Keratinocyte (primary cell): ENCODE measurements at regions not wholly inside any gene's neighbourhood (a gene's known extent, or its start where the extent isn't known, plus 50 kb on each side); places are given as distances from the start of the nearest gene placed in this dataset.

ENCODE experiments used
- DNase-seq: peaks from one replicate; pipeline ENCODE4 v3.0.0-alpha.2; 2011; ENCODE audit warnings: low read depth, missing footprints, low spot score
- FAIRE-seq: peaks from 2 replicates; lab custom pipeline; 2011; peaks lifted over from hg19 to GRCh38; lab: Jason Lieb, UNC
- H2AFZ ChIP-seq: 2 replicates; pipeline ENCODE4 v1.6.0; 2012; ENCODE audit warnings: low read length, control low read depth, inconsistent platforms; ENCODE audit not compliant: control insufficient read depth
- H3K27ac ChIP-seq: 2 replicates; pipeline ENCODE4 v1.5.1; 2011; ENCODE audit warnings: low read length; ENCODE audit not compliant: control insufficient read depth, insufficient read depth
- H3K27me3 ChIP-seq: 3 replicates; pipeline ENCODE4 v1.6.0; 2011; ENCODE audit warnings: low read length; ENCODE audit not compliant: control insufficient read depth, insufficient read depth; ENCODE audit errors: extremely low read depth
- H3K36me3 ChIP-seq, 2 experiments: 2 replicates in 1 of 2; 3 replicates in 1 of 2; pipeline ENCODE4 v1.5.1; 2011; ENCODE audit warnings: low read length in 2 of 2, mild to moderate bottlenecking in 1 of 2; ENCODE audit not compliant: control insufficient read depth in 2 of 2, insufficient read depth in 2 of 2; ENCODE audit errors: extremely low read depth in 1 of 2
- H3K4me1 ChIP-seq: 3 replicates; pipeline ENCODE4 v1.5.1; 2011; ENCODE audit warnings: low read length; ENCODE audit not compliant: control insufficient read depth, insufficient read depth; ENCODE audit errors: extremely low read depth
- H3K4me2 ChIP-seq: 3 replicates; pipeline ENCODE4 v1.6.0; 2011; ENCODE audit warnings: low read depth, low read length; ENCODE audit not compliant: control insufficient read depth, insufficient read depth; ENCODE audit errors: extremely low read depth
- H3K4me3 ChIP-seq, 3 experiments: fragments of 200-600 bp in 1 of 3; sonication (generic) in 1 of 3; 2 replicates in 2 of 3; 3 replicates in 1 of 3; pipeline ENCODE4 v1.5.1; 2011 to 2016; ENCODE audit warnings: low read length in 3 of 3, mild to moderate bottlenecking in 3 of 3, control low read depth in 2 of 3, inconsistent platforms in 1 of 3, low read depth in 1 of 3, mixed read lengths in 1 of 3, mixed run types in 1 of 3, moderate library complexity in 1 of 3; ENCODE audit not compliant: control insufficient read depth in 2 of 3, insufficient read depth in 2 of 3; ENCODE audit errors: extremely low read depth in 1 of 3
- H3K79me2 ChIP-seq: 2 replicates; pipeline ENCODE4 v1.6.0; 2012; ENCODE audit warnings: low read length; ENCODE audit not compliant: control insufficient read depth, insufficient read depth
- H3K9ac ChIP-seq: 3 replicates; pipeline ENCODE4 v1.6.0; 2011; ENCODE audit warnings: low read length; ENCODE audit not compliant: control insufficient read depth, insufficient read depth; ENCODE audit errors: extremely low read depth
- H3K9me1 ChIP-seq: 3 replicates; pipeline ENCODE4 v1.6.0; 2011; ENCODE audit warnings: low read length; ENCODE audit not compliant: control insufficient read depth, insufficient read depth; ENCODE audit errors: extremely low read depth
- H3K9me3 ChIP-seq: 2 replicates; pipeline ENCODE4 v1.5.1; 2012; ENCODE audit warnings: low read depth, low read length; ENCODE audit not compliant: control insufficient read depth
- H4K20me1 ChIP-seq: 3 replicates; pipeline ENCODE4 v1.6.0; 2011; ENCODE audit warnings: low read length; ENCODE audit not compliant: control insufficient read depth, insufficient read depth; ENCODE audit errors: extremely low read depth
- CTCF ChIP-seq, 3 experiments: IDR thresholded peaks in 1 of 3; conservative IDR thresholded peaks in 1 of 3; optimal IDR thresholded peaks in 1 of 3; 2 replicates in 2 of 3; 3 replicates in 1 of 3; pipeline versions ENCODE3 to v1.5.1; 2011; ENCODE audit warnings: low read length in 3 of 3, mild to moderate bottlenecking in 3 of 3, moderate library complexity in 2 of 3, control low read depth in 1 of 3, inconsistent platforms in 1 of 3; ENCODE audit not compliant: insufficient read depth in 2 of 3; ENCODE audit errors: extremely low read depth in 1 of 3
- EZH2 ChIP-seq: IDR thresholded peaks from one replicate; pipeline ENCODE4 v1.6.1; 2012; ENCODE audit warnings: inconsistent platforms, mild to moderate bottlenecking, low read length, moderate library complexity
- dilution Hi-C: fragments of 300-500 bp; cut with MboI; formaldehyde crosslinking; loops from one replicate; pipeline ENCODE4 v1.7.0; 2020; ENCODE audit warnings: low sequenced_read_pairs; ENCODE audit not compliant: extremely low pct_ligation_motif_present

- Histone ChIP-seq H3K9ac (peak overlapping the region; percentile 4), H2AFZ (peak overlapping the region; percentile 34), H3K9me3 (no peaks in the 10 kb centered on the region), H3K4me2 (peak overlapping the region; percentile 76), H3K9me1 (no peaks in the 10 kb centered on the region), H3K27me3 (no peaks in the 10 kb centered on the region), H3K4me1 (peaks cover 16% of the 10 kb centered on the region), H3K79me2 (no peaks in the 10 kb centered on the region), H4K20me1 (no peaks in the 10 kb centered on the region), H3K36me3 (no peaks in the 10 kb centered on the region), H3K27ac (no peak overlapping the region), H3K4me3 (no peak overlapping the region)
- FAIRE-seq (no peak), DNase-seq (no peak)
- dilution Hi-C loops, result no loop called here
- TF ChIP-seq EZH2 (no peak), CTCF (optimal IDR thresholded peaks at IDR 0.05 in 1 of 3, IDR thresholded peaks at IDR 0.05 in 1 of 3, conservative IDR thresholded peaks at IDR 0.05 in 1 of 3; ENCODE audit: extremely low read depth in 1 of 3, insufficient read depth in 2 of 3, low read length in 3 of 3) (peak in 1 of 3 experiments; percentile 12)
These were observed 192.5 kb upstream of the RREB1 start for GRCh38 chr6:6915219-6915618.

GRCh38 chr6:6915813-6916547 lies 191.8 kb upstream of the RREB1 start:
- dilution Hi-C loops, result no loop called here
- DNase-seq (no peak), FAIRE-seq (no peak)
- H3K27me3 ChIP-seq, result no peaks in the 10 kb centered on the region
- no peaks in the 10 kb centered on the region for H4K20me1 ChIP-seq
- TF ChIP-seq CTCF (optimal IDR thresholded peaks at IDR 0.05 in 1 of 3, IDR thresholded peaks at IDR 0.05 in 1 of 3, conservative IDR thresholded peaks at IDR 0.05 in 1 of 3; ENCODE audit: extremely low read depth in 1 of 3, insufficient read depth in 2 of 3, low read length in 3 of 3) (no peak), EZH2 (no peak)
- H3K9ac ChIP-seq, result peak overlapping the region; percentile 4
- H3K9me3 ChIP-seq, result no peaks in the 10 kb centered on the region
- H3K4me3 ChIP-seq, result peak overlapping the region in 2 of 3 experiments; percentile 36 to 43
- H3K36me3 ChIP-seq, result no peaks in the 10 kb centered on the region
- peak overlapping the region; percentile 34 for H2AFZ ChIP-seq
- no peaks in the 10 kb centered on the region for H3K9me1 ChIP-seq
- peaks cover 16% of the 10 kb centered on the region for H3K4me1 ChIP-seq
- H3K79me2 ChIP-seq, result no peaks in the 10 kb centered on the region
- peak overlapping the region; percentile 76 for H3K4me2 ChIP-seq
- no peak overlapping the region for H3K27ac ChIP-seq
